Body of pancreas (tissue), 4 donors: ENCODE measurements at regions not wholly inside any gene's neighbourhood (a gene's known extent, or its start where the extent isn't known, plus 50 kb on each side); places are given as distances from the start of the nearest gene placed in this dataset.
"Not testable (repeated sequence)": the region's sequence is repeated elsewhere in the genome, so short reads cannot be mapped to it uniquely, and the experiment has no call there.

Experiments
- ATAC-seq: fragments of 150-250 bp; one replicate; pipeline ENCODE4 v1.9.1; 2016
- DNase-seq, 4 donors: peaks; one replicate each; pipeline ENCODE4 v3.0.0-alpha.2; 2019
- H3K27ac ChIP-seq, 4 donors: fragments of 200-600 bp; sonication (generic); 1 replicate in 3 of 4; 2 replicates in 1 of 4; pipeline versions ENCODE4 v1.5.1 to v1.6.1; 2016 to 2019; ENCODE audit warnings: mild to moderate bottlenecking in 1 of 4, mixed read lengths in 1 of 4, moderate library complexity in 1 of 4
- H3K27me3 ChIP-seq, 2 donors: fragments of 200-600 bp; sonication (generic); one replicate each; pipeline ENCODE4 v1.6.0; 2016; ENCODE audit warnings: mild to moderate bottlenecking in 1 of 2
- H3K36me3 ChIP-seq, 2 donors: fragments of 200-600 bp; sonication (generic); replicated peaks in 1 of 2; 2 replicates each; pipeline ENCODE4 v1.5.1; 2016; ENCODE audit warnings: low read depth in 2 of 2; ENCODE audit not compliant: insufficient read depth in 1 of 2
- H3K4me1 ChIP-seq: fragments of 200-600 bp; sonication (generic); one replicate; pipeline ENCODE4 v1.6.0; 2016
- H3K4me3 ChIP-seq, 2 donors: fragments of 200-600 bp; sonication (generic); 1 replicate in 1 of 2; 2 replicates in 1 of 2; pipeline ENCODE4 v1.5.1; 2016 to 2019
- H3K9me3 ChIP-seq, 3 donors: fragments of 200-600 bp; sonication (generic); 1 replicate in 2 of 3; 2 replicates in 1 of 3; pipeline ENCODE4 v1.5.1; 2016
- POLR2A ChIP-seq, 3 donors: fragments of 450-650 bp; IDR thresholded peaks; one replicate each; pipeline ENCODE4 v1.6.1; 2016; ENCODE audit warnings: antibody characterized with exemption in 3 of 3, mild to moderate bottlenecking in 2 of 3
- WGBS, 2 donors: methylation state at CpG; one replicate each; pipeline ENCODE4 v1.1.5; 2017; 5-methylcytosine and 5-hydroxymethylcytosine counted together
- intact Hi-C: fragments of 100-400 bp; cut with DNase I; formaldehyde crosslinking; loops from one replicate; pipeline ENCODE4 v1.15.1; 2023
- TF ChIP-seq, protein P1 (sequence below), 7 experiments: fragments of 450-650 bp in 4 of 7; fragments of 200-600 bp in 3 of 7; sonication (generic) in 3 of 7; IDR thresholded peaks; one replicate each; pipeline ENCODE4 v1.5.1; 2016 to 2019; ENCODE audit warnings: antibody characterized with exemption in 7 of 7

- WGBS, 2 donors: 79 to 88% methylated on average over 2 of the region's 2 CpGs
- TF ChIP-seq, protein P1, sequence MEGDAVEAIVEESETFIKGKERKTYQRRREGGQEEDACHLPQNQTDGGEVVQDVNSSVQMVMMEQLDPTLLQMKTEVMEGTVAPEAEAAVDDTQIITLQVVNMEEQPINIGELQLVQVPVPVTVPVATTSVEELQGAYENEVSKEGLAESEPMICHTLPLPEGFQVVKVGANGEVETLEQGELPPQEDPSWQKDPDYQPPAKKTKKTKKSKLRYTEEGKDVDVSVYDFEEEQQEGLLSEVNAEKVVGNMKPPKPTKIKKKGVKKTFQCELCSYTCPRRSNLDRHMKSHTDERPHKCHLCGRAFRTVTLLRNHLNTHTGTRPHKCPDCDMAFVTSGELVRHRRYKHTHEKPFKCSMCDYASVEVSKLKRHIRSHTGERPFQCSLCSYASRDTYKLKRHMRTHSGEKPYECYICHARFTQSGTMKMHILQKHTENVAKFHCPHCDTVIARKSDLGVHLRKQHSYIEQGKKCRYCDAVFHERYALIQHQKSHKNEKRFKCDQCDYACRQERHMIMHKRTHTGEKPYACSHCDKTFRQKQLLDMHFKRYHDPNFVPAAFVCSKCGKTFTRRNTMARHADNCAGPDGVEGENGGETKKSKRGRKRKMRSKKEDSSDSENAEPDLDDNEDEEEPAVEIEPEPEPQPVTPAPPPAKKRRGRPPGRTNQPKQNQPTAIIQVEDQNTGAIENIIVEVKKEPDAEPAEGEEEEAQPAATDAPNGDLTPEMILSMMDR (IDR thresholded peaks at IDR 0.05): no peak
- no peak for TF ChIP-seq POLR2A (IDR thresholded peaks at IDR 0.05)
- Histone ChIP-seq H3K27me3 (no peaks in the 10 kb centered on the region), H3K9me3 (no peaks in the 10 kb centered on the region), H3K4me3 (no peak overlapping the region), H3K36me3 (no peaks in the 10 kb centered on the region), H3K4me1 (no peaks in the 10 kb centered on the region), H3K27ac (no peak overlapping the region)
- intact Hi-C loops: no loop called here
- ATAC-seq (no peak), DNase-seq (no peak)
Measured at GRCh38 chr3:89742546-89742945, 635.1 kb downstream of the EPHA3 start.

DNA sequence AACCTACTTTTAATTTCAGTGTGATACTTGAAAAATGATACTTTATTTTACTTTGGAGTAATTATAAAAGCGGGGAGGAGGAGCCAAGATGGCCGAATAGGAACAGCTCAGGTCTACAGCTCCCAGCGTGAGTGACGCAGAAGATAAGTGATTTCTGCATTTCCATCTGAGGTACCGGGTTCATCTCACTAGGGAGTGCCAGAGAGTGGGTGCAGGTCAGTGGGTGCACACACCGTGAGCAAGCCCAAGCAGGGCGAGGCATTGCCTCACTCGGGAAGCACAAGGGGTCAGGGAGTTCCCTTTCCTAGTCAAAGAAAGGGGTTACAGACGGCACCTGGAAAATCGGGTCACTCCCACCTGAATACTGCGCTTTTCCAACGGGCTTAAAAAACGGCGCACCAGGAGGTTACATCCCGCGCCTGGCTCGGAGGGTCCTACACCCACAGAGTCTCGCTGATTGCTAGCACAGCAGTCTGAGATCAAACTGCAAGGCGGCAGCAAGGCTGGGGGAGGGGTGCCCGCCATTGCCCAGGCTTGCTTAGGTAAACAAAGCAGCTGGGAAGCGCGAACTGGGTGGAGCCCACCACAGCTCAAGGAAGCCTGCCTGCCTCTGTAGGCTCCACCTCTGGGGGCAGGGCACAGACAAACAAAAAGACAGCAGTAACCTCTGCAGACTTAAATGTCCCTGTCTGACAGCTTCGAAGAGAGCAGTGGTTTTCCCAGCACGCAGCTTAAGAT is 640.3 kb downstream of the EPHA3 start:
- intact Hi-C loops, H3K4me1 ChIP-seq, H3K9me3 ChIP-seq, DNase-seq, ATAC-seq, H3K27ac ChIP-seq, H3K27me3 ChIP-seq, H3K36me3 ChIP-seq, H3K4me3 ChIP-seq: not testable (repeated sequence)
- WGBS, 2 donors: 77 to 89% methylated on average over 18 to 24 of the region's 24 CpGs

DNA sequence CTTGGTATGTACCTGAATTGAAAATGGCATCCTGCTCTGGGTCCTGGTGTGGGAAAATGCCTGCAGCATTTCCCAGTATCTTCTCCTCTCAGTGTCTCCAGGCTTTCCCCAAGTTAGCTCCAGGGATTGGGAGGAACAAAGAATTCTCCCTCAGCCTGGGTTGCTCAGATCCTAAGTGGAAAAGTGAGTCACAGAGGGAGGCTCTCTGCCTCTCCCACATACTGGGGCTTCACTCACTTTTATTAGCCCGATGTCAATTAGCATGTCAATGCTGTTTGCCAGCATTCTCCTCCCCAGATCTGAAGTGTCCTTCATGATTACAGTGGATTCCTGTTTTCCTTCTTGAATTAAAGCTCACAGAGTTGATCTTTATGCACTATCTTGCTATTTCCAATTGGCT is 655.0 kb downstream of the EPHA3 start:
- no peaks in the 10 kb centered on the region for H3K4me1 ChIP-seq
- H3K27ac ChIP-seq: no peak overlapping the region
- WGBS, 2 donors: 59 to 68% methylated on average over 1 of the region's 1 CpG
- TF ChIP-seq, protein P1 (IDR thresholded peaks at IDR 0.05): no peak
- TF ChIP-seq POLR2A (IDR thresholded peaks at IDR 0.05): no peak
- H3K9me3 ChIP-seq: no peaks in the 10 kb centered on the region
- H3K4me3 ChIP-seq: no peak overlapping the region
- intact Hi-C loops: no loop called here
- DNase-seq (no peak), ATAC-seq (no peak)
- H3K27me3 ChIP-seq: no peaks in the 10 kb centered on the region
- no peaks in the 10 kb centered on the region for H3K36me3 ChIP-seq

- no peaks in the 10 kb centered on the region for H3K27me3 ChIP-seq
- H3K27ac ChIP-seq: no peak overlapping the region
- no peak for DNase-seq
- no peak for ATAC-seq
- H3K9me3 ChIP-seq: no peaks in the 10 kb centered on the region
- no peaks in the 10 kb centered on the region for H3K4me1 ChIP-seq
- WGBS, 2 donors: 30 to 37% methylated on average over 4 of the region's 4 CpGs
- intact Hi-C loops: no loop called here
- H3K36me3 ChIP-seq: no peaks in the 10 kb centered on the region
- no peak for TF ChIP-seq POLR2A (IDR thresholded peaks at IDR 0.05)
- TF ChIP-seq, protein P1 (IDR thresholded peaks at IDR 0.05): no peak
- H3K4me3 ChIP-seq: no peak overlapping the region
Measured at GRCh38 chr3:89783341-89783927, 676.0 kb downstream of the EPHA3 start.

DNA sequence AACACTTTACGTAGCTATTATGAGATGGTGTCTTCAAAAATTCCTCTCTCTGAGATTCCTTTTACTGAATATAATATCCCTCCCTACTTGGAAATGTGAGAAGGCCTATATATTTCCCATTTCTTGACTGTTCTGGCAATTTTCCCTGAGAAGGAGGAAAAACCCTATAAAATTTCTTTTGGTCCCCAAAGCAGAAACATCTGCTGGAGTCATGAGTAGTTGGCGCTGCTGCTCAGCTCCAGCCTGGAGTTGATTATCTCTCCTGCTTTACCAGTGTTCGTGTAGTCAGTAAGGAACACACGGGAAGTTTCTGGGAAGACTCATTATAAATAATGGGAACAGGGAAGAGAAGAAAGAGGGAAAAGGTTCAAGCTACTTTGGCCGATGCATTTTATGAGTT is 680.1 kb downstream of the EPHA3 start:
- TF ChIP-seq, protein P1 (IDR thresholded peaks at IDR 0.05): no peak
- no peak for TF ChIP-seq POLR2A (IDR thresholded peaks at IDR 0.05)
- no peaks in the 10 kb centered on the region for H3K36me3 ChIP-seq
- no peak overlapping the region for H3K27ac ChIP-seq
- H3K9me3 ChIP-seq: no peaks in the 10 kb centered on the region
- no peak overlapping the region for H3K4me3 ChIP-seq
- 67 to 69% methylated on average over 5 of the region's 5 CpGs for WGBS, 2 donors
- H3K4me1 ChIP-seq: no peaks in the 10 kb centered on the region
- intact Hi-C loops: no loop called here
- DNase-seq (no peak), ATAC-seq (no peak)
- H3K27me3 ChIP-seq: no peaks in the 10 kb centered on the region
